ENCODE measurements at regions not wholly inside any gene's neighbourhood (a gene's known extent, or its start where the extent isn't known, plus 50 kb on each side); places are given as distances from the start of the nearest gene placed in this dataset.

GRCh38 chr4:41428601-41429279, 109.2 kb upstream of the LIMCH1 start:
- Histone ChIP-seq H3K4me1 (no peaks in the 10 kb centered on the region), H3K36me3 (no peaks in the 10 kb centered on the region), H3K27ac (no peak overlapping the region), H3K27me3 (no peaks in the 10 kb centered on the region), H3K9me3 (no peaks in the 10 kb centered on the region), H3K4me3 (no peak overlapping the region)
- no peak for TF ChIP-seq POLR2A (IDR thresholded peaks at IDR 0.05)
- no peak for TF ChIP-seq POLR2AphosphoS5 (IDR thresholded peaks at IDR 0.05; ENCODE audit: insufficient read depth in 1 of 2, low read depth in 1 of 2)
- TF ChIP-seq CTCF (IDR thresholded peaks at IDR 0.05): no peak
- intact Hi-C loops (cut with DNase I): no loop called here
- no peak for DNase-seq (ENCODE audit: extremely low spot score in 2 of 2)

DNA sequence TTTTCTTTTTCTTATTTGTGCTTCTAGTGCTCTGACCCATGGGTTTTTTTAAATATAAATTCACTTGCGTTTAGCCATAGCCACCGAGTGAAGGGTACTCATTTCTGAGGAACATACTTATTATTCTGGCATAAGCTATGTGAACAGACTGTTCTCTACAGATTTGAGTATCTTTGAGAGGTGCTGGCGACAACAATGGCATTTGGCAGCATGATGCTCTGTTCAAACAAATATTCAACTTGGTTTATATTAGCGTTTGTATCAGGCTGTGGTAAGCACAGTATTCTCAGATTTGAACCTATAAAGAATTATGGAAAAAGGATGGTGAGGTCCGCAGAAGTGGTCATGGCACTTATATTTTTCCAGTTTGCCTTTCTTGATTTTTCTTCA, 108.7 kb upstream of the LIMCH1 start:
- TF ChIP-seq POLR2A (IDR thresholded peaks at IDR 0.05) (no peak), POLR2AphosphoS5 (IDR thresholded peaks at IDR 0.05; ENCODE audit: insufficient read depth in 1 of 2, low read depth in 1 of 2) (no peak), CTCF (IDR thresholded peaks at IDR 0.05) (no peak)
- DNase-seq (ENCODE audit: extremely low spot score in 2 of 2): no peak
- Histone ChIP-seq H3K4me1 (no peaks in the 10 kb centered on the region), H3K9me3 (no peaks in the 10 kb centered on the region), H3K27me3 (no peaks in the 10 kb centered on the region), H3K36me3 (no peaks in the 10 kb centered on the region), H3K27ac (no peak overlapping the region), H3K4me3 (no peak overlapping the region)
- intact Hi-C loops (cut with DNase I): no loop called here

DNA sequence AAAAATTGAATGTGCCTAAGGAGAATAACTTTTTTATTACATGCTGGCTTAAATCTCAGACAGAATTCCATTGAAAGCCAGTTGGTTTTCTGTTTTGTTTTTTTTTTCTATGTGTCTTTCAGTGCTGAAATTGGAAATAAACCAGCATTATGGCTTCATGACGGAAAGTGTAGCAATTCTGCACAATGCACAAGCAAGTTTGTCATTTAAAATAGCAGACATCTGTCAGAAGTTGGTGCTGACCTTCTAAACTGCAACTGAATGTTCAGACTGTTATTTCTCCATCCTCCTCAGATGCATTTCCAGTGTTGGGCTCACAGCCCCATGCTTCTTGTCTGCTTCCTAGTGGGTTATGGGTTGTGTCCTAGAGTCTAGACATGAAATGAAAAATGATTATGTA, 107.2 kb upstream of the LIMCH1 start:
- H3K4me1 ChIP-seq: no peaks in the 10 kb centered on the region
- H3K4me3 ChIP-seq: no peak overlapping the region
- H3K27ac ChIP-seq: no peak overlapping the region
- no peaks in the 10 kb centered on the region for H3K9me3 ChIP-seq
- TF ChIP-seq POLR2A (IDR thresholded peaks at IDR 0.05) (no peak), CTCF (IDR thresholded peaks at IDR 0.05) (no peak), POLR2AphosphoS5 (IDR thresholded peaks at IDR 0.05; ENCODE audit: insufficient read depth in 1 of 2, low read depth in 1 of 2) (no peak)
- H3K27me3 ChIP-seq: no peaks in the 10 kb centered on the region
- no peak for DNase-seq (ENCODE audit: extremely low spot score in 2 of 2)
- no peaks in the 10 kb centered on the region for H3K36me3 ChIP-seq
- intact Hi-C loops (cut with DNase I): no loop called here

DNA sequence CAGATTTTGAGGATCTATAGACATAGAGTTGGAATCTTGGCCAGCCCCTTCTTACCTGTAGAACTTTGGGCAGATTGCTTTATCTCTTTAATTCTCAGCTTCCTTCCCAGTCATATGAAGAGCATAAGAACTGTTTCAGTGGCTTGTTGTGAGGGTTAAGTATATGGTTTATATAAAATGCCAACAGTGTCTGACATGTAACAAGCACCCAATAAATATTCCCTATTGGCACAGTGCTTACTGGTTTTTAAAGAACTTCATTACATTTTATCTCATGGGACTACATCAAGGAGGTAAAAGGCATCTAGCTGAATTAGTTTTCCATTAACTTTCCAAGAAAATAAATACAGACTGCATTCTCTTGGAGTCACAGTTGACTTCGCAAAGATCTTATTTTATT, 106.7 kb upstream of the LIMCH1 start:
- Histone ChIP-seq H3K9me3 (no peaks in the 10 kb centered on the region), H3K27ac (no peak overlapping the region), H3K27me3 (no peaks in the 10 kb centered on the region), H3K4me1 (no peaks in the 10 kb centered on the region), H3K36me3 (no peaks in the 10 kb centered on the region), H3K4me3 (no peak overlapping the region)
- intact Hi-C loops (cut with DNase I): no loop called here
- DNase-seq (ENCODE audit: extremely low spot score in 2 of 2): no peak
- no peak for TF ChIP-seq POLR2AphosphoS5 (IDR thresholded peaks at IDR 0.05; ENCODE audit: insufficient read depth in 1 of 2, low read depth in 1 of 2)
- TF ChIP-seq CTCF (IDR thresholded peaks at IDR 0.05): no peak
- TF ChIP-seq POLR2A (IDR thresholded peaks at IDR 0.05): no peak

DNA sequence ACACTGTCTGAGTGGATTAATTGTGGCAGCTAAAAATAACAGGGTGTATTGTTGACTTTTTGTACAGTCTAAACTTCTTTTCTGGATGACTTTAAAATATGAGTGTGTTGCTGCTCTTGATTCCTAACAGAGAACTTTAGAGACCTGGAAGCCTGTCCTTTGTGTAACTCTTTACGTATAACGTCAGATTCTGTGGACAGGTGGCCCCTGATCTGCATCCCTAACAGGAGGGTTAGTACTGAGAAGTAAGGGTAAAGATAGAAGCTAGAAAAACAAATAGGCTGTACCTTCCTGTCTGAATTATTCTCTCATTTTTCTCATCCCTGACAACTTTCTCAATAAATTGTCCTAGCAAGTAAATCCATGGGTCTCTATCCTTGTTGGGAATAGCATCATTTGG, 105.7 kb upstream of the LIMCH1 start:
- no peak overlapping the region for H3K4me3 ChIP-seq
- H3K4me1 ChIP-seq: peaks cover 3% of the 10 kb centered on the region
- H3K36me3 ChIP-seq: no peaks in the 10 kb centered on the region
- no peak for TF ChIP-seq CTCF (IDR thresholded peaks at IDR 0.05)
- no peak for TF ChIP-seq POLR2A (IDR thresholded peaks at IDR 0.05)
- TF ChIP-seq POLR2AphosphoS5 (IDR thresholded peaks at IDR 0.05; ENCODE audit: insufficient read depth in 1 of 2, low read depth in 1 of 2): no peak
- DNase-seq (ENCODE audit: extremely low spot score in 2 of 2): no peak
- intact Hi-C loops (cut with DNase I): no loop called here
- no peak overlapping the region for H3K27ac ChIP-seq
- no peaks in the 10 kb centered on the region for H3K27me3 ChIP-seq
- no peaks in the 10 kb centered on the region for H3K9me3 ChIP-seq

Measured in vagina (tissue), 2 donors.